Inferior parietal cortex (tissue), 1 donor: ENCODE measurements at regions not wholly inside any gene's neighbourhood (a gene's known extent, or its start where the extent isn't known, plus 50 kb on each side); places are given as distances from the start of the nearest gene placed in this dataset.

Source experiments
- DNase-seq: peaks from one replicate; pipeline ENCODE4 v3.0.0-alpha.2; 2016; ENCODE audit errors: extremely low spot score

GRCh38 chr18:71012789-71013188 is 723.9 kb downstream of the SOCS6 start:
- no peak for DNase-seq

- no peak for DNase-seq
These were observed 722.5 kb downstream of the SOCS6 start for GRCh38 chr18:71011389-71011788.

- no peak for DNase-seq
These were observed 719.4 kb downstream of the SOCS6 start for GRCh38 chr18:71008257-71008656.

- no peak for DNase-seq
These were observed 712.8 kb downstream of the SOCS6 start for GRCh38 chr18:71001597-71001996.

- DNase-seq, result no peak
These were observed 709.6 kb downstream of the SOCS6 start for GRCh38 chr18:70998490-70998889.

- DNase-seq, result no peak
These were observed 705.3 kb downstream of the SOCS6 start for GRCh38 chr18:70994116-70994515.

GRCh38 chr18:70991577-70991976 is 702.7 kb downstream of the SOCS6 start:
- DNase-seq, result no peak

- DNase-seq, result no peak
These were observed 697.1 kb downstream of the SOCS6 start for GRCh38 chr18:70985948-70986347.

GRCh38 chr18:70982292-70982691 is 693.4 kb downstream of the SOCS6 start:
- no peak for DNase-seq

GRCh38 chr18:70981400-70982140 is 692.7 kb downstream of the SOCS6 start:
- DNase-seq, result no peak

- no peak for DNase-seq
These were observed 684.8 kb downstream of the SOCS6 start for GRCh38 chr18:70973626-70974025.

- no peak for DNase-seq
These were observed 677.6 kb downstream of the SOCS6 start for GRCh38 chr18:70966419-70966818.

GRCh38 chr18:70961939-70962338 is 673.1 kb downstream of the SOCS6 start:
- no peak for DNase-seq

GRCh38 chr18:70956554-70956953 is 667.7 kb downstream of the SOCS6 start:
- DNase-seq, result no peak

- DNase-seq, result no peak
These were observed 647.3 kb downstream of the SOCS6 start for GRCh38 chr18:70936160-70936559.

GRCh38 chr18:70931942-70932814 is 643.3 kb downstream of the SOCS6 start:
- DNase-seq, result peak; percentile 79

- no peak for DNase-seq
These were observed 632.1 kb downstream of the SOCS6 start for GRCh38 chr18:70920840-70921374.

- DNase-seq, result peak; percentile 42
These were observed 618.8 kb downstream of the SOCS6 start for GRCh38 chr18:70907673-70908072.

GRCh38 chr18:70892381-70892780 is 603.5 kb downstream of the SOCS6 start:
- no peak for DNase-seq

GRCh38 chr18:70870292-70870691 is 581.4 kb downstream of the SOCS6 start:
- no peak for DNase-seq

GRCh38 chr18:70848329-70848728 is 559.5 kb downstream of the SOCS6 start:
- no peak for DNase-seq

GRCh38 chr18:70840649-70841048 is 551.8 kb downstream of the SOCS6 start:
- DNase-seq, result no peak

- no peak for DNase-seq
These were observed 538.8 kb downstream of the SOCS6 start for GRCh38 chr18:70827632-70828031.
